NCI-H748 (cell line): ENCODE measurements at regions not wholly inside any gene's neighbourhood (a gene's known extent, or its start where the extent isn't known, plus 50 kb on each side); places are given as distances from the start of the nearest gene placed in this dataset.

Experiments used
- DNase-seq: peaks from one replicate; lab custom pipeline; 2025; ENCODE audit not compliant: unreplicated experiment; lab: John Stamatoyannopoulos, UW

GRCh38 chr7:109261781-109262180 is 692.1 kb downstream of the DNAJB9 start:
- no peak for DNase-seq

GRCh38 chr7:109266610-109267009 is 696.9 kb downstream of the DNAJB9 start:
- no peak for DNase-seq

- DNase-seq = no peak
Observed at GRCh38 chr7:109276348-109276747, 706.7 kb downstream of the DNAJB9 start.

- no peak for DNase-seq
Observed at GRCh38 chr7:109282726-109283125, 713.1 kb downstream of the DNAJB9 start.

GRCh38 chr7:109284943-109285342 is 715.3 kb downstream of the DNAJB9 start:
- DNase-seq = no peak

GRCh38 chr7:109295158-109295557 is 725.5 kb downstream of the DNAJB9 start:
- DNase-seq = no peak

GRCh38 chr7:109308816-109309215 is 739.1 kb downstream of the DNAJB9 start:
- DNase-seq = no peak

- DNase-seq = no peak
Observed at GRCh38 chr7:109309790-109310189, 740.1 kb downstream of the DNAJB9 start.

- no peak for DNase-seq
Observed at GRCh38 chr7:109318136-109318535, 748.5 kb downstream of the DNAJB9 start.

GRCh38 chr7:109322833-109323232 is 753.2 kb downstream of the DNAJB9 start:
- DNase-seq = no peak

GRCh38 chr7:109331423-109331822 is 761.7 kb downstream of the DNAJB9 start:
- DNase-seq = no peak

GRCh38 chr7:109335951-109336350 is 766.3 kb downstream of the DNAJB9 start:
- DNase-seq = no peak

GRCh38 chr7:109336531-109336930 is 766.9 kb downstream of the DNAJB9 start:
- no peak for DNase-seq

GRCh38 chr7:109343678-109344077 is 774.0 kb downstream of the DNAJB9 start:
- no peak for DNase-seq

GRCh38 chr7:109351493-109351892 is 781.8 kb downstream of the DNAJB9 start:
- DNase-seq = no peak

GRCh38 chr7:109354000-109354399 is 784.3 kb downstream of the DNAJB9 start:
- DNase-seq = no peak

GRCh38 chr7:109354552-109354951 is 784.9 kb downstream of the DNAJB9 start:
- DNase-seq = no peak

- no peak for DNase-seq
Observed at GRCh38 chr7:109375823-109376222, 806.1 kb downstream of the DNAJB9 start.

GRCh38 chr7:109376576-109376975 is 806.9 kb downstream of the DNAJB9 start:
- no peak for DNase-seq

- no peak for DNase-seq
Observed at GRCh38 chr7:109377076-109377884, 807.6 kb downstream of the DNAJB9 start.

- no peak for DNase-seq
Observed at GRCh38 chr7:109386959-109387358, 817.3 kb downstream of the DNAJB9 start.

- DNase-seq = no peak
Observed at GRCh38 chr7:109387530-109387929, 817.9 kb downstream of the DNAJB9 start.

- DNase-seq = no peak
Observed at GRCh38 chr7:109391240-109391639, 821.6 kb downstream of the DNAJB9 start.
